WI38 (cell line): ENCODE measurements at regions not wholly inside any gene's neighbourhood (a gene's known extent, or its start where the extent isn't known, plus 50 kb on each side); places are given as distances from the start of the nearest gene placed in this dataset.
A peak's percentile ranks its signal among the peaks of the same experiment; 100 is the strongest.

Experiments
- H3K4me3 ChIP-seq: 2 replicates; pipeline ENCODE4 v1.5.1; 2011; ENCODE audit warnings: low read depth, mild to moderate bottlenecking, control low read depth, low read length
- CTCF ChIP-seq: IDR thresholded peaks from 2 replicates; pipeline ENCODE4 v1.5.1; 2012; ENCODE audit warnings: low read depth, mild to moderate bottlenecking, control low read depth, low read length

GRCh38 chr6:54689620-54690019, 157.0 kb upstream of the FAM83B start:
- no peak for TF ChIP-seq CTCF
- no peak overlapping the region for H3K4me3 ChIP-seq

- TF ChIP-seq CTCF, result no peak
These were observed 156.0 kb upstream of the FAM83B start for GRCh38 chr6:54690596-54690995.

DNA sequence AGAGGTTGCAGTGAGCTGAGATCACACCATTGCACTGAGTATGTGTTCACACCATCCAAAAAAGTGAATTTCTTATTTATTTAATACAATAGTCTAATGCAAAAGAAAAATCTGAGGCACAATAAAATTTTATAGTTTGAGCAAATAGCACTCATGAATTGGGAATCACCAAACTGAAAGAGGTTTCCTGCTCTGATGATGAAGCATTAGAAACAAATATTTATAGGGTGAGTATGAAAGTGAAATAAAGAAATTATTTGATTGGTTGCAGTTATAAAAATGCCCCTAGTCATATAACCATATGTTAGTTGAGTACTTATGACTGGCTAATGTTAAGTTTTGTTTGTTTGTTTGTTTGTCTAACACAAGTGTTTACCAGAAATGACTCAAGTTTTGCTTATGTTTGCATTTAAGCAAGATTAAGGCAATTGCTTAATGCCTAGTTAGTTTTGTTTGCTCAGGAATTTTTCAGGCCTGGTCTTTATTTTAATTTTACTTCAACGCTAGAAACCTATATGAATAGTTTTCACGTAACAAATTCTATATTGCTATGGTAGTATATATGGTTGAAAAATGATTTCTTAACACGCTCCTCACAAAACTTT, 151.5 kb upstream of the FAM83B start:
- TF ChIP-seq CTCF, result no peak
- H3K4me3 ChIP-seq, result no peak overlapping the region

More at GRCh38 chr6:54690596-54690995, 156.0 kb upstream of the FAM83B start:
- H3K4me3 ChIP-seq, result no peak overlapping the region

DNA sequence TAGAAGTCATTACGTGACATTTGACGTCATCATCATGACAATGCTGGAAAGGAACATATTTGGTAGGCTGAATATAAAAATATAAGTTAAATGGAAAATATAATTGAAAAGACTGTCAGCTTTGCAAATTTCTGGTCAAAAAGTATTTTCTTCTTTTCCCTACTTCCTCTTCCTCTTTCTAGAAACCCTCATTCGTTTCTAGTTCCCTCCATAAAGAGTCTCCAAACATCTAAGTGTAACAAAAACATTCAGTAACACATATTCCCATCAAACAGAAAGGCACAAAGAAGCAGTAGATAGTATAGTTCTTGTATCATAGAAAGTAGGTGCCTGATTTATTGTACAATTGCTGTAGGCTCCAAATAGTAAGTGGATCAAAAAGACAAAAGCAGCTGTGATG, 150.8 kb upstream of the FAM83B start:
- no peak overlapping the region for H3K4me3 ChIP-seq
- no peak for TF ChIP-seq CTCF

- TF ChIP-seq CTCF, result peak; percentile 6; the same call in 1 of the 2 replicates
- no peak overlapping the region for H3K4me3 ChIP-seq
These were observed 149.1 kb upstream of the FAM83B start for GRCh38 chr6:54697424-54697823.

- no peak overlapping the region for H3K4me3 ChIP-seq
- no peak for TF ChIP-seq CTCF
These were observed 147.6 kb upstream of the FAM83B start for GRCh38 chr6:54698974-54699373.

GRCh38 chr6:54700158-54700557, 146.4 kb upstream of the FAM83B start:
- no peak for TF ChIP-seq CTCF
- H3K4me3 ChIP-seq, result no peak overlapping the region
